ENCODE measurements at regions not wholly inside any gene's neighbourhood (a gene's known extent, or its start where the extent isn't known, plus 50 kb on each side); places are given as distances from the start of the nearest gene placed in this dataset.

DNA sequence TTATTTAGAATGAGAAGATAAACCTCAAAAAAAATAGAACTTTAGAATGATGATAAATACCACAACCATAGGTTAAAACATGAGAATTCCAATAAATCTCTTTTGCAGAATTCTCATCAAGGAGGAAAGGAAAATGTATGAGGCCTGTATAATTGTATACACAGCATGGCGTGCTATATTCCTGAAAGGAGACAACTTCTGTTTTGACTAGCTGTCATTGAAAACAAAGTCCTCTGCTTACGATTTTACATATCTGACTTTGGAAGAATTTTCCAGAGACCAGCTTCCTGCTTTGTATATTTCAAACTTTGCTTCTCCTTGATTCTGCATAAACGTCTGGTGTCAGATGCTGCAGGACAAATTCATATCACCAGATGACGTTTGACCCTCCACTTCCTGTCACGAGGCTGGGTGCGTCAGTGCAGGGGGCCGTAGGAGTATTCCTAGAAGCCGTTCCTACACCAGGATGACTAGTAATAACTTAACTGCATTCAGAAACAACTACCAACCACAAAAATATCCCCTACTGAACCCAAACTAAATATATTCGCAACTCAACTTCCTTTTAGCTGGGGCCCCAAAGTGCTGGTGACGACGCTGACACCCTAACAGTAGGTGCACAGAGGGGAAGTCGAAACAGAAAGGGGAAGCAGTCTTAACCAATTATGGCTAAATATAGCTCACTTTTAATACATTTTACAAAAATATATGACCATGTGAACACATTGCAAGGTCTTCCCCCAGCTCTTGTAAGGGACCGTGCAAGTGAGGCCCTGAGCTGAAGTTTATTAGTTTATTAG lies 178.6 kb upstream of the INHBA start:
- CTCF ChIA-PET (ENCODE audit: low intra/inter-chr PET ratio, low total read pairs), result no interaction called here

More for the DNA sequence above, 178.6 kb upstream of the INHBA start:
- ATAC-seq, result no peak
- in situ Hi-C loops (cut with HindIII; ENCODE audit: extremely low pct_ligation_motif_present, low pct_unique_long_range_greater_than_20kb), result no loop called here
- Histone ChIP-seq H3K27me3 (ENCODE audit: control insufficient read depth in 1 of 2, insufficient read depth in 2 of 2, low read length in 2 of 2) (no peaks in the 10 kb centered on the region), H2AFZ (ENCODE audit: low read length) (no peak overlapping the region), H3K9ac (ENCODE audit: insufficient read depth, low read depth, low read length) (no peak overlapping the region), H3K4me3 (replicated peaks in 1 of 3; ENCODE audit: insufficient read depth in 1 of 3, low read depth in 2 of 3, low read length in 3 of 3) (no peak overlapping the region), H3K27ac (ENCODE audit: extremely low read length, insufficient read depth, low read length) (no peak overlapping the region), H3K9me3 (ENCODE audit: low read length) (no peaks in the 10 kb centered on the region), H3K4me1 (ENCODE audit: insufficient read depth, low read length) (no peaks in the 10 kb centered on the region), H3K36me3 (replicated peaks in 1 of 2; ENCODE audit: control insufficient read depth in 1 of 2, insufficient read depth in 2 of 2, low read length in 2 of 2) (no peaks in the 10 kb centered on the region), H4K20me1 (ENCODE audit: insufficient read depth, low read length) (no peaks in the 10 kb centered on the region), H3K4me2 (ENCODE audit: low read depth, low read length) (no peak overlapping the region), H3K79me2 (ENCODE audit: insufficient read depth, low read length) (no peaks in the 10 kb centered on the region)
- intact Hi-C loops (cut with micrococcal nuclease; ENCODE audit: unreplicated experiment), result loop anchor here (10.0 kb wide), 1 partner anchor 997 kb away; no protein-coding TSS in a partner anchor
- FAIRE-seq, result no peak
- DNase-seq (ENCODE audit: low spot score), result no peak
- no TSS peak for BruUV-seq (replicated peaks)
- POLR2A ChIA-PET, result no interaction called here
- 56% methylated on average over 13 of the region's 13 CpGs for WGBS (ENCODE audit: low lambda C conversion rate)
- TF ChIP-seq TCF12 (IDR thresholded peaks at IDR 0.05), result no peak
- TF ChIP-seq TCF12 (CRISPR knock-in tag; IDR thresholded peaks at IDR 0.05), result no peak
- TF ChIP-seq ZNF225 (CRISPR knock-in tag; IDR thresholded peaks at IDR 0.05), result no peak
- no peak for TF ChIP-seq RNF2 (conservative IDR thresholded peaks at IDR 0.05; ENCODE audit: low read depth)
- TF ChIP-seq ZNF207 (IDR thresholded peaks at IDR 0.05; ENCODE audit: borderline replicate concordance), result no peak
- TF ChIP-seq KMT2B (CRISPR knock-in tag; IDR thresholded peaks at IDR 0.05), result no peak
- TF ChIP-seq CBFB (CRISPR knock-in tag; IDR thresholded peaks at IDR 0.05), result no peak
- TF ChIP-seq, protein P1, sequence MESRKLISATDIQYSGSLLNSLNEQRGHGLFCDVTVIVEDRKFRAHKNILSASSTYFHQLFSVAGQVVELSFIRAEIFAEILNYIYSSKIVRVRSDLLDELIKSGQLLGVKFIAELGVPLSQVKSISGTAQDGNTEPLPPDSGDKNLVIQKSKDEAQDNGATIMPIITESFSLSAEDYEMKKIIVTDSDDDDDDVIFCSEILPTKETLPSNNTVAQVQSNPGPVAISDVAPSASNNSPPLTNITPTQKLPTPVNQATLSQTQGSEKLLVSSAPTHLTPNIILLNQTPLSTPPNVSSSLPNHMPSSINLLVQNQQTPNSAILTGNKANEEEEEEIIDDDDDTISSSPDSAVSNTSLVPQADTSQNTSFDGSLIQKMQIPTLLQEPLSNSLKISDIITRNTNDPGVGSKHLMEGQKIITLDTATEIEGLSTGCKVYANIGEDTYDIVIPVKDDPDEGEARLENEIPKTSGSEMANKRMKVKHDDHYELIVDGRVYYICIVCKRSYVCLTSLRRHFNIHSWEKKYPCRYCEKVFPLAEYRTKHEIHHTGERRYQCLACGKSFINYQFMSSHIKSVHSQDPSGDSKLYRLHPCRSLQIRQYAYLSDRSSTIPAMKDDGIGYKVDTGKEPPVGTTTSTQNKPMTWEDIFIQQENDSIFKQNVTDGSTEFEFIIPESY (CRISPR knock-in tag; IDR thresholded peaks at IDR 0.05), result no peak
- TF ChIP-seq ZSCAN22 (CRISPR knock-in tag; IDR thresholded peaks at IDR 0.05), result no peak
- no peak for TF ChIP-seq IKZF4 (CRISPR knock-in tag; IDR thresholded peaks at IDR 0.05; ENCODE audit: borderline replicate concordance, low read depth, not compliant biosample characterization)
- TF ChIP-seq PCBP1 (IDR thresholded peaks at IDR 0.05; ENCODE audit: borderline replicate concordance, low read depth, low read length), result no peak

All from HepG2 (cell line).